ENCODE measurements at regions not wholly inside any gene's neighbourhood (a gene's known extent, or its start where the extent isn't known, plus 50 kb on each side); places are given as distances from the start of the nearest gene placed in this dataset.

- TF ChIP-seq CTCF (IDR thresholded peaks at IDR 0.05; ENCODE audit: insufficient read depth, low read depth, low read length) (no peak), EZH2 (IDR thresholded peaks at IDR 0.05; ENCODE audit: insufficient read depth, low read length) (no peak)
These were observed 553.9 kb downstream of the VRK1 start for GRCh38 chr14:97350894-97351731.

All from astrocyte (in vitro differentiated cells and primary cell).